Astrocyte (in vitro differentiated cells and primary cell): ENCODE measurements at regions not wholly inside any gene's neighbourhood (a gene's known extent, or its start where the extent isn't known, plus 50 kb on each side); places are given as distances from the start of the nearest gene placed in this dataset.

Experiments
- DNase-seq: peaks from one replicate; pipeline ENCODE4 v3.0.0-alpha.2; 2010; ENCODE audit warnings: low read depth
- FAIRE-seq: peaks from 2 replicates; lab custom pipeline; 2011; peaks lifted over from hg19 to GRCh38; lab: Jason Lieb, UNC
- H2AFZ ChIP-seq: 2 replicates; pipeline ENCODE4 v1.6.0; 2012; ENCODE audit warnings: low read depth, low read length, inconsistent platforms
- H3K27ac ChIP-seq: 2 replicates; pipeline ENCODE4 v1.5.1; 2011; ENCODE audit warnings: low read depth, low read length, inconsistent platforms
- H3K27me3 ChIP-seq: 2 replicates; pipeline ENCODE4 v1.6.0; 2011; ENCODE audit warnings: low read length, inconsistent platforms; ENCODE audit not compliant: insufficient read depth
- H3K36me3 ChIP-seq: 2 replicates; pipeline ENCODE4 v1.5.1; 2011; ENCODE audit warnings: low read length, inconsistent platforms; ENCODE audit not compliant: insufficient read depth
- H3K4me1 ChIP-seq: 2 replicates; pipeline ENCODE4 v1.5.1; 2011; ENCODE audit warnings: low read length, inconsistent platforms; ENCODE audit not compliant: insufficient read depth
- H3K4me2 ChIP-seq: 2 replicates; pipeline ENCODE4 v1.6.0; 2012; ENCODE audit warnings: low read length, inconsistent platforms
- H3K4me3 ChIP-seq: 2 replicates; pipeline ENCODE4 v1.5.1; 2011; ENCODE audit warnings: low read depth, mild to moderate bottlenecking, low read length, inconsistent platforms; ENCODE audit not compliant: insufficient read depth
- H3K79me2 ChIP-seq: 2 replicates; pipeline ENCODE4 v1.6.0; 2012; ENCODE audit warnings: mild to moderate bottlenecking, low read length, inconsistent platforms; ENCODE audit not compliant: insufficient read depth
- H3K9ac ChIP-seq: 2 replicates; pipeline ENCODE4 v1.6.0; 2012; ENCODE audit warnings: mild to moderate bottlenecking, low read length, inconsistent platforms
- H3K9me3 ChIP-seq: 2 replicates; pipeline ENCODE4 v1.5.1; 2012; ENCODE audit warnings: low read depth, mild to moderate bottlenecking, low read length, inconsistent platforms; ENCODE audit not compliant: insufficient read depth
- H4K20me1 ChIP-seq: 2 replicates; pipeline ENCODE4 v1.6.0; 2012; ENCODE audit warnings: low read length, inconsistent platforms; ENCODE audit not compliant: insufficient read depth
- H3K27ac Mint-ChIP-seq: one replicate; pipeline ENCODE4 v1.8.0; 2021; ENCODE audit warnings: mild to moderate bottlenecking, mixed read lengths; ENCODE audit not compliant: unreplicated experiment
- H3K27me3 Mint-ChIP-seq: one replicate; pipeline ENCODE4 v1.8.0; 2021; ENCODE audit warnings: low read depth, mixed read lengths; ENCODE audit not compliant: unreplicated experiment
- H3K36me3 Mint-ChIP-seq: one replicate; pipeline ENCODE4 v1.8.0; 2021; ENCODE audit warnings: low read depth, mixed read lengths; ENCODE audit not compliant: unreplicated experiment
- H3K4me1 Mint-ChIP-seq: one replicate; pipeline ENCODE4 v1.8.0; 2021; ENCODE audit warnings: low read depth, mixed read lengths; ENCODE audit not compliant: unreplicated experiment
- H3K4me3 Mint-ChIP-seq: one replicate; pipeline ENCODE4 v1.8.0; 2021; ENCODE audit warnings: mild to moderate bottlenecking, moderate library complexity, mixed read lengths; ENCODE audit not compliant: unreplicated experiment
- H3K9me3 Mint-ChIP-seq: one replicate; pipeline ENCODE4 v1.8.0; 2021; ENCODE audit warnings: mild to moderate bottlenecking, mixed read lengths; ENCODE audit not compliant: unreplicated experiment
- EZH2 ChIP-seq: IDR thresholded peaks from 2 replicates; pipeline ENCODE4 v1.6.1; 2012; ENCODE audit warnings: mild to moderate bottlenecking, low read length, inconsistent platforms; ENCODE audit not compliant: insufficient read depth
- TF ChIP-seq, protein P1 (sequence below): IDR thresholded peaks from 2 replicates; pipeline ENCODE4 v1.5.1; 2011; ENCODE audit warnings: low read depth, mild to moderate bottlenecking, inconsistent platforms, low read length, moderate library complexity; ENCODE audit not compliant: insufficient read depth

DNA sequence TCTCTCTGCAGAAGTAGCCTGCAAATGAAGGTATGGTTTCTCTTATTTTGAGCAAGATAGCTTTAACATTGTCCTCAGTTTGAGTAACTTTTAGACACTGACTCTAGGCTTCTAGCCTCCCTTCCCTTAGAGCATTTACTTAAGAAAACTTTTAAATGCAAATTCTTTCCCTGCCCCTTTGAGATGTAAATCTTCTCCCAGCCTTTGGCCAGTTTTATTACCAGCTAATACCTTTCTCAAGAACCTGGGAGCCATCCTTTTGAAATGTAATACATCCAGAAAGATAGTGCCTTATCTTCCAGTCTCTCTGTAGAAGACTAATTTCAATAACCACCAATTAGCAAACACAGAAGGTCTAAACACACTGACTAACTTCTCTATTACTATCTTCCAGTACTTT lies 688.9 kb upstream of the CDH9 start:
- Mint-ChIP-seq H3K36me3 (no peaks in the 10 kb centered on the region), H3K4me1 (no peaks in the 10 kb centered on the region), H3K4me3 (no peak overlapping the region), H3K27me3 (no peaks in the 10 kb centered on the region), H3K9me3 (no peaks in the 10 kb centered on the region), H3K27ac (no peak overlapping the region)
- H3K79me2 ChIP-seq, result no peaks in the 10 kb centered on the region
- H3K27me3 ChIP-seq, result no peaks in the 10 kb centered on the region
- no peaks in the 10 kb centered on the region for H3K36me3 ChIP-seq
- H3K4me3 ChIP-seq, result no peak overlapping the region
- TF ChIP-seq, protein P1, sequence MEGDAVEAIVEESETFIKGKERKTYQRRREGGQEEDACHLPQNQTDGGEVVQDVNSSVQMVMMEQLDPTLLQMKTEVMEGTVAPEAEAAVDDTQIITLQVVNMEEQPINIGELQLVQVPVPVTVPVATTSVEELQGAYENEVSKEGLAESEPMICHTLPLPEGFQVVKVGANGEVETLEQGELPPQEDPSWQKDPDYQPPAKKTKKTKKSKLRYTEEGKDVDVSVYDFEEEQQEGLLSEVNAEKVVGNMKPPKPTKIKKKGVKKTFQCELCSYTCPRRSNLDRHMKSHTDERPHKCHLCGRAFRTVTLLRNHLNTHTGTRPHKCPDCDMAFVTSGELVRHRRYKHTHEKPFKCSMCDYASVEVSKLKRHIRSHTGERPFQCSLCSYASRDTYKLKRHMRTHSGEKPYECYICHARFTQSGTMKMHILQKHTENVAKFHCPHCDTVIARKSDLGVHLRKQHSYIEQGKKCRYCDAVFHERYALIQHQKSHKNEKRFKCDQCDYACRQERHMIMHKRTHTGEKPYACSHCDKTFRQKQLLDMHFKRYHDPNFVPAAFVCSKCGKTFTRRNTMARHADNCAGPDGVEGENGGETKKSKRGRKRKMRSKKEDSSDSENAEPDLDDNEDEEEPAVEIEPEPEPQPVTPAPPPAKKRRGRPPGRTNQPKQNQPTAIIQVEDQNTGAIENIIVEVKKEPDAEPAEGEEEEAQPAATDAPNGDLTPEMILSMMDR, result no peak
- TF ChIP-seq EZH2, result no peak
- no peaks in the 10 kb centered on the region for H4K20me1 ChIP-seq
- no peak overlapping the region for H3K27ac ChIP-seq
- no peak overlapping the region for H3K4me2 ChIP-seq
- no peaks in the 10 kb centered on the region for H3K4me1 ChIP-seq
- H3K9me3 ChIP-seq, result no peaks in the 10 kb centered on the region
- no peak overlapping the region for H3K9ac ChIP-seq
- FAIRE-seq (no peak), DNase-seq (no peak)
- no peak overlapping the region for H2AFZ ChIP-seq

DNA sequence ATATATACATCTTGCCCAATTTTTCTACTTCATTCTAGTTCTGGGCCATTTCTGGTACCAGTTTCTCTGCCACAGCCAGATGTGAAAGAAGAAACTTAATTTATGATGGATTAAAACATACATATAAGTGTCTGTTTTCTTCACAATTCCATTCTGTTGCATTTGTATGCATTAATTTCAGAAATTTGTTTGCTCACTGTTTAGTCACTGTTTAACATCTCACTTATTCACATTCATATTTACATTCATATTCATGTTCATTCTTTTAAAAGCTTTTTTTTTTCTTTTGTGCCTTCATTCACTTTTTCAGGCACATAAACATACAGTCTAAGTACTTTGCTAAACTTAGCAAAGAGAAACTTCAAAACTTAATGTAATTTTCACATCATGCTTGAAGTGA lies 684.0 kb upstream of the CDH9 start:
- H3K9me3 Mint-ChIP-seq, result no peaks in the 10 kb centered on the region
- Histone ChIP-seq H3K4me3 (no peak overlapping the region), H3K9me3 (no peaks in the 10 kb centered on the region), H4K20me1 (no peaks in the 10 kb centered on the region), H2AFZ (no peak overlapping the region), H3K27me3 (no peaks in the 10 kb centered on the region), H3K9ac (no peak overlapping the region), H3K36me3 (no peaks in the 10 kb centered on the region), H3K4me1 (no peaks in the 10 kb centered on the region), H3K4me2 (no peak overlapping the region), H3K27ac (no peak overlapping the region), H3K79me2 (no peaks in the 10 kb centered on the region)
- H3K4me3 Mint-ChIP-seq, result no peak overlapping the region
- FAIRE-seq (no peak), DNase-seq (no peak)
- H3K4me1 Mint-ChIP-seq, result no peaks in the 10 kb centered on the region
- H3K27ac Mint-ChIP-seq, result no peak overlapping the region
- no peak for TF ChIP-seq EZH2
- TF ChIP-seq, protein P1, result no peak
- H3K36me3 Mint-ChIP-seq, result no peaks in the 10 kb centered on the region
- no peaks in the 10 kb centered on the region for H3K27me3 Mint-ChIP-seq

DNA sequence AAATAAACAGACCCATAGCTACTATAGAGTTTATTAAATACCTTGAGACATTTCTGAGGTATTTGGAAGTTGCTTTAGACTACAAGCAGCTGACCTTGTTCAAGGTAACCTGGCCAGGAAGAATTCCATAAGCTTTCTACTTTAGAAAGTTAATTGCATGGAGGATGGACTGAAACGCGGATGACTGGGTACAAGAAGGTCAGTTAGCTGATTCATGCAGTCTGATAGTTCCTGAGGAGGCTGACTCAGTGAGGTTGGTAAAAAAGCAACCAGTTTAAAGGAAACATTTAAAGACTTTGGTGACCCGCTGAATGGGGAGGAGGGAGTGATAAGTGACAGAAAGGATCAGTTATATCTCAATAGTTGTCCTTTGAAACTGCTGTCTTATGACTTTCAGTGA lies 670.1 kb upstream of the CDH9 start:
- Histone ChIP-seq H3K27me3 (no peaks in the 10 kb centered on the region), H3K9me3 (no peaks in the 10 kb centered on the region), H3K4me1 (peaks cover 6% of the 10 kb centered on the region), H3K4me3 (no peak overlapping the region), H4K20me1 (no peaks in the 10 kb centered on the region), H3K4me2 (peak overlapping the region; percentile 32), H3K36me3 (no peaks in the 10 kb centered on the region), H3K79me2 (no peaks in the 10 kb centered on the region), H2AFZ (no peak overlapping the region), H3K9ac (no peak overlapping the region), H3K27ac (no peak overlapping the region)
- Mint-ChIP-seq H3K4me3 (no peak overlapping the region), H3K27me3 (no peaks in the 10 kb centered on the region), H3K36me3 (no peaks in the 10 kb centered on the region), H3K4me1 (peaks cover 10% of the 10 kb centered on the region), H3K9me3 (no peaks in the 10 kb centered on the region), H3K27ac (peak overlapping the region; percentile 1)
- TF ChIP-seq, protein P1, result no peak
- no peak for TF ChIP-seq EZH2
- DNase-seq (peak; percentile 29), FAIRE-seq (no peak)
